HG03520 (cell line): ENCODE measurements at regions not wholly inside any gene's neighbourhood (a gene's known extent, or its start where the extent isn't known, plus 50 kb on each side); places are given as distances from the start of the nearest gene placed in this dataset.

Experiments
- ATAC-seq: cut with Tn5 transposase; IDR thresholded peaks from one replicate; pipeline ENCODE4 v1.9.1; 2021; ENCODE audit warnings: mild to moderate bottlenecking, moderate library complexity; ENCODE audit not compliant: unreplicated experiment

GRCh38 chr3:6125520-6125919 is 735.4 kb upstream of the GRM7 start:
- ATAC-seq: no peak

GRCh38 chr3:6132684-6133432 is 728.1 kb upstream of the GRM7 start:
- no peak for ATAC-seq

- ATAC-seq: no peak
Measured at GRCh38 chr3:6142707-6143106, 718.2 kb upstream of the GRM7 start.

- no peak for ATAC-seq
Measured at GRCh38 chr3:6147883-6148282, 713.0 kb upstream of the GRM7 start.

GRCh38 chr3:6155650-6156338 is 705.1 kb upstream of the GRM7 start:
- ATAC-seq: no peak

GRCh38 chr3:6165951-6166350 is 695.0 kb upstream of the GRM7 start:
- ATAC-seq: no peak

- ATAC-seq: no peak
Measured at GRCh38 chr3:6168256-6168655, 692.7 kb upstream of the GRM7 start.

- no peak for ATAC-seq
Measured at GRCh38 chr3:6172871-6173642, 687.9 kb upstream of the GRM7 start.

GRCh38 chr3:6177417-6177816 is 683.5 kb upstream of the GRM7 start:
- no peak for ATAC-seq

GRCh38 chr3:6179761-6180160 is 681.2 kb upstream of the GRM7 start:
- no peak for ATAC-seq

- ATAC-seq: no peak
Measured at GRCh38 chr3:6180171-6180570, 680.7 kb upstream of the GRM7 start.

GRCh38 chr3:6182476-6182875 is 678.4 kb upstream of the GRM7 start:
- no peak for ATAC-seq

GRCh38 chr3:6182909-6183308 is 678.0 kb upstream of the GRM7 start:
- ATAC-seq: no peak

- ATAC-seq: no peak
Measured at GRCh38 chr3:6189384-6189783, 671.5 kb upstream of the GRM7 start.

GRCh38 chr3:6204891-6205290 is 656.0 kb upstream of the GRM7 start:
- no peak for ATAC-seq

- ATAC-seq: no peak
Measured at GRCh38 chr3:6216135-6217026, 644.5 kb upstream of the GRM7 start.

GRCh38 chr3:6220447-6220846 is 640.5 kb upstream of the GRM7 start:
- ATAC-seq: no peak

GRCh38 chr3:6222069-6222468 is 638.8 kb upstream of the GRM7 start:
- ATAC-seq: no peak

- ATAC-seq: no peak
Measured at GRCh38 chr3:6223572-6223971, 637.3 kb upstream of the GRM7 start.

GRCh38 chr3:6228958-6229683 is 631.8 kb upstream of the GRM7 start:
- peak; percentile 58 for ATAC-seq
